Uterus (tissue), 2 donors: ENCODE measurements at regions not wholly inside any gene's neighbourhood (a gene's known extent, or its start where the extent isn't known, plus 50 kb on each side); places are given as distances from the start of the nearest gene placed in this dataset.

Experiments
- CTCF ChIP-seq, 4 experiments: fragments of 200-600 bp in 2 of 4; fragments of 450-650 bp in 2 of 4; sonication (generic) in 2 of 4; IDR thresholded peaks; one replicate each; pipeline ENCODE4 v1.5.1; 2016 to 2019; ENCODE audit warnings: antibody characterized with exemption in 4 of 4, mild to moderate bottlenecking in 2 of 4, moderate library complexity in 1 of 4
- POLR2A ChIP-seq, 2 donors: fragments of 450-650 bp; IDR thresholded peaks; one replicate each; pipeline ENCODE4 v1.6.1; 2016; ENCODE audit warnings: antibody characterized with exemption in 2 of 2, mild to moderate bottlenecking in 1 of 2, moderate library complexity in 1 of 2

- TF ChIP-seq CTCF (IDR thresholded peaks at IDR 0.05): no peak
- TF ChIP-seq POLR2A (IDR thresholded peaks at IDR 0.05): no peak
These were observed 201.2 kb downstream of the MYCN start for GRCh38 chr2:16141641-16141921.
